Testis (tissue), 2 donors: ENCODE measurements at regions not wholly inside any gene's neighbourhood (a gene's known extent, or its start where the extent isn't known, plus 50 kb on each side); places are given as distances from the start of the nearest gene placed in this dataset.

Source experiments
- CTCF ChIP-seq, 3 experiments: fragments of 450-650 bp in 2 of 3; fragments of 200-600 bp in 1 of 3; sonication (generic) in 1 of 3; IDR thresholded peaks; one replicate each; pipeline ENCODE4 v1.5.1; 2016 to 2019; ENCODE audit warnings: antibody characterized with exemption in 3 of 3, mild to moderate bottlenecking in 2 of 3, moderate library complexity in 1 of 3
- POLR2A ChIP-seq: fragments of 450-650 bp; IDR thresholded peaks from one replicate; pipeline ENCODE4 v1.6.1; 2017; ENCODE audit warnings: antibody characterized with exemption, mild to moderate bottlenecking, moderate library complexity

- TF ChIP-seq CTCF (IDR thresholded peaks at IDR 0.05) (no peak), POLR2A (no peak)
Measured at GRCh38 chr15:29438703-29439055, 169.1 kb upstream of the NSMCE3 start.
